T-helper 2 cell treated with Interferon-gamma antibody and Interleukin-4, amounts not matched to agents 100 ng/mL and 5 ng/mL, for 36 hours (primary cell): ENCODE measurements at regions not wholly inside any gene's neighbourhood (a gene's known extent, or its start where the extent isn't known, plus 50 kb on each side); places are given as distances from the start of the nearest gene placed in this dataset.

Experiments used
- intact Hi-C: fragments of 100-400 bp; cut with micrococcal nuclease; formaldehyde crosslinking; loops from one replicate; pipeline ENCODE4 v1.15.1; 2023

DNA sequence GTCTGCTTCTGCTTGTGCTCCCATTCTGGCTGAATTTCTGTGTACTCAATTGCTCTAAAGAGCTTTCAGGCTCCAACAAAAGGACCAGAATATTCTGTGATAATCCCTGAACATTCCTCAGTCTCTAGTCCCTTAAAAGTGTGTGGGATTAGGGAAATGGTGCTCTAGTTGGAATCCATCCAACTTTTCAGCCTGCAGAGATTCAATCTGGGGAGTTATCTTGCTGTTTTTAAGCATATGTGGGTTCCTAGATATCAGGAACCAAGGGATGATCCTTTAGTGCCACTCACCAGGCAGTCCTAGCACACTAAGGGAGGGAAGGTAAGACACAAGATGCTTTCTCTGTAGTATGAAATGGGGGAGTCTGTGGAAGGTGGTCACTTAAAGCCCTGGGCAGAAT lies 140.3 kb upstream of the SLC1A4 start:
- intact Hi-C loops = no loop called here

GRCh38 chr2:64850642-64851041 lies 138.6 kb upstream of the SLC1A4 start:
- intact Hi-C loops = no loop called here

DNA sequence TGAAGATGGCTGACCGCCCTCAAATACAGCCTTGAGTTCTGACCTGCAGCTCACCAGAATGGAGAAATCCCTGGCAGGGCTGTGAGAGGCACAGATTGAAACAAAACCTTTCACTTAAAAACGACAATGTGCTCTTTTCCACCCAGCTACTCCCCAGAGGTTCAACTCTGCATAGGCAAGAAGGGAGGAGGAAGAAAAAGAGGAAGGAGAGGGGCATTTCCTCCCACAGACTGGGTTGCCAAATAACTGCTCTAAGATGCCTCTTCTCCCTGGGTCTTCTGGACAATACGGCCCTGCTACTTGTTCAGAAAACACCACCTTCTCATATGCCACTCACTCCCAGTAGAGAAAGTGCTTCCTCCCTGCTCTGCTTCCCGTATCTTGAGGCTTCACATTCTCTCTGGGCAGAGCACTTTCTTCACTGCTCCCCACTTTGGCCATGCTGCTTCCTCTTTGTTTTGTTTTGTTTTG lies 136.4 kb upstream of the SLC1A4 start:
- intact Hi-C loops = no loop called here

- intact Hi-C loops = no loop called here
Observed at GRCh38 chr2:64853306-64853705, 135.9 kb upstream of the SLC1A4 start.

DNA sequence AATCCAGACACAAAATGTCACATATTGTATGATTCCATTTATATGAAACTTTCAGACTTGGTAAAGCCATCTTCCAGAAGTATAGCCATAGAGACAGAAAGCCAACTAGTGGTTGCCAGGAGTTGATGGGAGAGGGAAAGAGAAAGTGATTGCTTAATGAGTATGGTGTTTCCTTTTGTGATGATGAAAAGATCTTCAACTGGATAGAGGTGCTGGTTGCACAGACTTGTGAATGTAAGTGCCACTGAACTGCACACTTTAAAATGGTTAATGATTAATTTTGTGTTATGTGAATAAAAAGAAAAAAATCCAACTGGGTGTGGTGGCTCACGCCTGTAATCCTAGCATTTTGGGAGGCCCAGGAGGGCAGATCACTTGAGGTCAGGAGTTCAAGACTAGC lies 135.3 kb upstream of the SLC1A4 start:
- intact Hi-C loops = no loop called here

- intact Hi-C loops = no loop called here
Observed at GRCh38 chr2:64854773-64855237, 134.4 kb upstream of the SLC1A4 start.

GRCh38 chr2:64857581-64858471 lies 131.4 kb upstream of the SLC1A4 start:
- intact Hi-C loops = no loop called here

DNA sequence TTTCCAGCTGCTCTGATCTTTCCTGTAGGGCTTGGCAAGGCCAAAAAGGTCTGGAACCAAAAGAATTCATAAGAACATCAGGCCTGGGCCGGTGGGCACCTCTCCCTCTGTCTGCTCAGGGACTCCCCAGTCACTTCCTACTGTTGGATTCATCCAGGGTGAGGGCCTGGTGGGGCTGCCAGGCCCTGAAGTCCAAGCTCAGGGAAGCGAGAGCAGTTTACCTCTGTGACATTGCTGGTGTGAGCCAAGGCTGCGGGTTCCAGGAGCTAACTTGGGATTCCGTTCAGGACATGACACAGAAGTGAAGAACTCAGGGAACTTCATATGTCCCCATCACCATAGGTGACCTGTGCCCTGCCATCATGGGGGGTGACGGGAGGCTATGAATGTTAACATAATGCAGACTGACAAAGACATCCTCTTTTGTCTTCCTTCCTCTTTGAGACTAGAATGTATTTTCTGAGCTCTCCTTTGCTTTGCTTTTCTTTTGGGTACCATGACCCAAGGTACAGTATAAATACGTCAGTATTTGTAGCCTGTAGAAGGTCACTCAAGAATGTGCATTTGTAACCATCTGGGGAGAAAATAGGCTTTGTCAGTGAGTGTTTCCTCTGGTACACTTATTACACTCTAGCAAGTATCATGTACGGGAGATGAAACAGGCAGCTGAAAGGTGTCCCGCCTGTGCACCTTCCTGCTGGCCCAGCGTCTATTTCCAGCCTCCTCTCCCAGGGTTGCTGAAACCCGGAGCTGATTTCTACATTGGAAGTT lies 130.5 kb upstream of the SLC1A4 start:
- intact Hi-C loops = no loop called here

DNA sequence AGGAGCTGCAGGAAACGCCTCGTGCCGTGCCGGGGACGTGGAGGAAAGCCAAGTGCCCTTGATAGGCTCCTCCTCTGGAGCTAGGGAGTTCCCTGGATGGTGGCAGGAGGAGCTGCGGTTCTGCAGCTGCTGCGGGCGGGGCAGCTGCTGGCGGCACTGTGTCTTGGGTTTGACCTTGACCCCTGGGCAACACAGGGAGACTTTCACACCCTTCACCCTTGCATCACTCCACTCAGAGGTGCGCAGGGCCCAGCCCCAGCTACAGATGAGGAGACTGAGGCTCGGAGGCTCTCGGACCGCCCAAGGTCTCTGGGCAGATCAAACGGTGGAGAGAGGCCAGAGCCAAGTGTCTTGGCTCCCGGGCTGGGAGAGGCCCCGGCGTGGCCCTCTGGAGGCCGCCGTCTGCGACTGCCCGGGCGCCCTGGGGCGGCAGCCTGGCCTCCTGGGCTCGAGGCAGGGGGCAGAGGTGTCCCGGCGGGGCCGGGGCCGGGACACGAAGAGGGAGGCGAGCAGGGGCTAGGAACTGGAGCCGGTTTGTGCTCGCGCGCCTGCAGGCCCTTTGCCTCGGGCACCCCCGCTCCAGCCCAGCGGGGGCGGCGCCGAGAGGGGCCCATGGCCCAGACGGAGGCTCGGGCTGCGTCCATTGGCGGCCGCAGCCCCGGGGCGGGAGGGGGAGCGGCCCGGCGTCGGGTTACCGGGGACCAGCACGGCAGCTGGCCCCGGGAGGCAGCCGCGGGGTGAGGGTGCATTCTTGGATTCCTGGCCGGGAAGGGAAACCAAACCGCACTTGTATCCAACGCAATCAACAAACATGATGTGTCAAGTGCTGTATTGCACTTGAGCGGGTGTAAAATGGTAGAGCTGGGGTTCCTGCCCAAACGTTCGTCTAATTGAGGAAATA lies 129.6 kb upstream of the SLC1A4 start:
- intact Hi-C loops = no loop called here

DNA sequence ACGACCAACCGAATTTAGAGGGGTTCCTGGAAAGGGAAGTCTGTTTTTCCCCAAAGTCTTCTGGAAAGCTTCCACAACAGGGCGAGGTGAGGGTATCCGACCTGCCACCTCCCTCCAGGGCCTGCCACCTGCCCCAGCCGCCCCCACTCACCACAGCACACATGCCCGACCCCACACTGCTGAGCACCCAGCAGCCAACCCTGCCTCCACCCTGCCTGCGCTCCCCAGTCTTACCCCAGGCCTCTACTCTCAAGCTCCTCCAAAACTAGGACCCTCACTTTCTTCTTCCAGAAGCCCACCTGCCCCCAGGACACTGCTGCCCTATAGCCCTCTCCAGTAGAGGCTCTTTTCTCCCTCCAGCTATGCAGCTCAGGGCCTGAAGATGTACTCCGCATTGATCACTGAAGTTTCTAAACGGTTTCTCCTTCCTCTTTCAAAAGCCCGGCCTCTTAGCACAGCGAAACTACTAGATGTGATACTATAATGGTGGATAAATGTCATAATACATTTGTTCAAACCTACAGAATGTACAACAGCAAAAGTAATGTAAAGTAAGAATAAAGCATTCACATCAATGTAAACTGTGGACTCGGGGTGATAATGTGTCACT lies 128.8 kb upstream of the SLC1A4 start:
- intact Hi-C loops = no loop called here

DNA sequence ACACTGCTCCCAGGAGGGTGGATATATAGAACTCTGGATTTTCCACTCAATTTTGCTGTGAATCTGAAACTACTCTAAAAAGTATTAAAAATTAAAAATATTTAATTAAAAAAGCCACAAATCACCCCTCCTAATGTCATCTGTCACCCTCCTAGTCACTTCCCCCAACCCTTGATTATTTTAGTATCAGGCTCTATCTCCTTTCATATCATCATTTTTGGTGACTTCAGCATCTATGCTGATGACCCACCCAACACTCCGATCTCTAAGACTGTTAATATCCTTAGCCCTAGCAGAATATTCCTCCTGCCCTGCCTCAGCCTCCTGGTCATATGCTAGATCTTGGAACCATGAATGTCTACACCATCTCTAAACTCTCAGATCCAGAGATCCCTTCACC lies 128.3 kb upstream of the SLC1A4 start:
- intact Hi-C loops = no loop called here

DNA sequence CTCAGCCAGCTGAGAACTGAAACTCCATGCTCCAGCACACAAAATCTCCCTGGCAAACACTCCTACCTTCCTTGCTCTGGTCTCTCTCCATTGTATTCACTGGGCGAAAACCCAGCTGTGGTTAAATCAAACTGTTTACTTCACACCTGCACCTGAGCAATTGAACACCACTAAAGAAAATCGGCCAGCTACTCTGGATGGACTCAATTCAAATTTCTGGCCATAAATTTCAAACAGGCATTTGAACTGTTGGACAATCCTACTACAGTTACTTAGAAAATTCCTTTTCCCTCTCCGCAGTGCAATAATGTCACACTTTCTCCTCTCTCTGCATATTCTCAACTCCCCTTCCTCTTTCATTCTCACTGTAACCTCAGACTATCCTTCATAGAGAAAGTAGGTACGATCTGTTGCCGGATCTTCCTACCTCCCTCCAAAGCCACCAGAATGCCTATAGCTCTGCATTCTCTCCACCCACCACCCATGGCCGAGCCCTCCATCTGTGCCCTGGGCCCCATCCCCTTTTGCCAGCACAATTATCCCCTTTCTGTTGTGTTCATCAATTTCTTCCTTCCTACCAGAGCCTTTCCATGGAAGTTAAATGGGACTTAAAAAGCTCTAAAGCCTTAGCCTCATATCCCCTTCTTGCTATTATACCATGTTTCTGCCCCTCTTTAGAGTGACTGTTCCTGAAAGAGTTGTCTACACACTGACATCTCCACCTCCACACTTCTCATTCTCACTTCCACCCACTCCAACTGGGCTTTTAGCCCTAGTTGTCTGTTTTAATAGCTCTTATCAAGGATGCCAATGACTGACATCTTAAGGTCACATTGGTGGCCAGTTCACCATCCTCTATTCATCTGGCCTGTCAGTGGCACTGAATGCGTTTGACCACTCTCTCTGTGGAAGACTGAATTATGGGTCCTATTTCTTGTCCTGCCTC lies 127.5 kb upstream of the SLC1A4 start:
- intact Hi-C loops = no loop called here

GRCh38 chr2:64862623-64863022 lies 126.6 kb upstream of the SLC1A4 start:
- intact Hi-C loops = no loop called here

DNA sequence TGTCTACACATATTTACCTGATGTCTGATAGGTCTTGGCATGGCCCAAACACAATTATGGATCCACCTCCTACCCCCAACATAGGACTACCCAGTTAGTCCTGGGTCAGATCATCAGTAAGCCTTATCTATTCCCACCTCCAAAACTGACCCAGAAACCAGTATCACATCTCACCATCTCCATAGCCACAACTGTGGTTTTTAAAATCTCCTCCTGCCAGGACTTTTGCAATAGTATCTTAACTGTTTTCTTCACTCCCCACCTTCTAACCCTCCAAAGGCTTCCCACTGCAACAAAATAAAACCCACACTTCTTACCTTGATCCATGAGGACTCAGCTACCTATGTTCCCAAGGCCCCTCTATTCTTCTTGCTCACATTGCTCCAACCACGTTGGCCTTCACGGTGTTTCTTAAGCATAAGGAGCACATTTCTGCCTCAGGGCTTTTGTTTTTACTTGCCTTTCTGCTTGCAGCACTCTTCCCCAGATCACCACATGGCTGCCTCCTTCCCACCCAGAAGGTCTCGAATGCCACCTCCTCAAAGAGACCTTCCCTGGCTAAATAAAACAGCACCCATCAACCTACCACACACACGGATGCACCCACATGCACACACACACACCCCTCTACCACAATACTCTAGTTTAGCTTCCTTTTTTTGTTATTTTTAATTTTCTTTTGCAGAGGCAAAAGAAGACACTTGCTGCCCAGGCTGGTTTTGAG lies 125.9 kb upstream of the SLC1A4 start:
- intact Hi-C loops = no loop called here

- intact Hi-C loops = loop anchor here (1.0 to 5.0 kb wide), 7 partner anchors 46 to 534 kb away; partner anchors contain the start of gene AFTPH
Observed at GRCh38 chr2:64865073-64865830, 123.9 kb upstream of the SLC1A4 start.

DNA sequence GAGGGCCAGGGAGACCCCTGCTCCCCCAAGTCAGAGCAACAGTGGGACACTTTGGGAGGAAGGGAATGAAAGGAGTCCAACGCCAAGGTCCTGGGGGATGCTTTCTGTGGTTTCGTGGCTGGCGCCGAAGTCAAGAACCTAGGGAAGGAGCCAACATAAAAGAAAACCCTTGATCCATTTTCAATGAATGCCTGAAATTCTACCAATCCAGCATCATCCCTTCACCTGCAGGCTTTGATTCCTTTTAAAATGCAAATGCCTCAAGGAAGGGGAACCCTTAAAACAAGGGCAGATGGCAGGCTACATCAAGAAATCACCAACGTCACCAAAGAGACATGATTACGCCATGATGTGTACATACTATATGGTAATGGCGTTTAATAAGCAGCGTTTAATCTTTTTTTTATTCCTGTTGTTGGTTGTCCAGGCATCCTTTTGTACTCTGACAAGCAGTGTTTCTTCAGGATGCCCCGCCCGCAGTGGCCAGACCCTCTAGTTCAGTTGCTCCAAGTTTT lies 123.3 kb upstream of the SLC1A4 start:
- intact Hi-C loops = loop anchor here (1.0 to 5.0 kb wide), 7 partner anchors 47 to 535 kb away; partner anchors contain the start of gene AFTPH

GRCh38 chr2:64866797-64867196 lies 122.4 kb upstream of the SLC1A4 start:
- intact Hi-C loops = loop anchor here (5.0 kb wide), 1 partner anchor 99 kb away; no protein-coding TSS in a partner anchor
